WI38 (cell line): ENCODE measurements at regions not wholly inside any gene's neighbourhood (a gene's known extent, or its start where the extent isn't known, plus 50 kb on each side); places are given as distances from the start of the nearest gene placed in this dataset.

Experiments used
- H3K4me3 ChIP-seq: 2 replicates; pipeline ENCODE4 v1.5.1; 2011; ENCODE audit warnings: low read depth, mild to moderate bottlenecking, control low read depth, low read length
- TF ChIP-seq, protein P1 (sequence below): IDR thresholded peaks from 2 replicates; pipeline ENCODE4 v1.5.1; 2012; ENCODE audit warnings: low read depth, mild to moderate bottlenecking, control low read depth, low read length

DNA sequence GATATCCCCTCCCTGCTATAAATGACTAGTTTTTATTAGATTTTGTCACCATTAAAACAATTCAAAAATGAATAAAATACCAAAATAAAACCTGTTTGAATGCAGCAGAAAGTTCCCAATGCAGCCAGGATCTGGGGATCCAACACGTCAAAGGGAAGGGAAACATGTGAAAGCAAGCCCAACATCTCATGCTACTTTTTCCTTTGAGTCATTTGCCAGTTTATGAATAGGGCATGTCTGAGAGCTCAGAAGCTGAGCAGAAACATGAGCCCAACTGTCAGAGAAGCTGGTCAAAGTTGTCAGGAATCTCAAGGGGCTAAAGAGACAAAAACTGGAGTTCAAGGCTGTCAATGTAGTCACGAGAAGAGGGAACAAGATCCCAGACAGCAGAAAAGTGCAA is 526.4 kb downstream of the KLF5 start:
- H3K4me3 ChIP-seq = no peak overlapping the region
- TF ChIP-seq, protein P1, sequence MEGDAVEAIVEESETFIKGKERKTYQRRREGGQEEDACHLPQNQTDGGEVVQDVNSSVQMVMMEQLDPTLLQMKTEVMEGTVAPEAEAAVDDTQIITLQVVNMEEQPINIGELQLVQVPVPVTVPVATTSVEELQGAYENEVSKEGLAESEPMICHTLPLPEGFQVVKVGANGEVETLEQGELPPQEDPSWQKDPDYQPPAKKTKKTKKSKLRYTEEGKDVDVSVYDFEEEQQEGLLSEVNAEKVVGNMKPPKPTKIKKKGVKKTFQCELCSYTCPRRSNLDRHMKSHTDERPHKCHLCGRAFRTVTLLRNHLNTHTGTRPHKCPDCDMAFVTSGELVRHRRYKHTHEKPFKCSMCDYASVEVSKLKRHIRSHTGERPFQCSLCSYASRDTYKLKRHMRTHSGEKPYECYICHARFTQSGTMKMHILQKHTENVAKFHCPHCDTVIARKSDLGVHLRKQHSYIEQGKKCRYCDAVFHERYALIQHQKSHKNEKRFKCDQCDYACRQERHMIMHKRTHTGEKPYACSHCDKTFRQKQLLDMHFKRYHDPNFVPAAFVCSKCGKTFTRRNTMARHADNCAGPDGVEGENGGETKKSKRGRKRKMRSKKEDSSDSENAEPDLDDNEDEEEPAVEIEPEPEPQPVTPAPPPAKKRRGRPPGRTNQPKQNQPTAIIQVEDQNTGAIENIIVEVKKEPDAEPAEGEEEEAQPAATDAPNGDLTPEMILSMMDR = no peak

DNA sequence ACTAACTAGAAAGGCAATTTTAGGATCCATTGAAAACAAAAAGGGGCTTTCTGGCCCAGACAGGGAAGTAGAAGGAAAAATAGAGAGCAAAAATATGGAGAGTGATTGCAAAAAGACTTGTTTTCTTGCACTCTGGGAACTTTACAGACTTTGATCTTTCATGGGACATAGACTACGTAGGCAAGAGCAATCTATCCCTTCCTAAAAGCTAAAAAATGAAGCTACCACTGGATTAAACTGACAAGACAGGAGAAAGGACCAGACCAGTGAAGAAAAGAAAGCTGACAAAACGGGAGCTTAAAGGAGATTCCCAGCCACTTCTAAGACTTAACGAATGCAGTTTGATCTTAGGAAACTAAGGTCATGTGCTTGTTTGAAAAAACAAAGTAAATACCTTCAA is 524.5 kb downstream of the KLF5 start:
- no peak overlapping the region for H3K4me3 ChIP-seq
- TF ChIP-seq, protein P1 = no peak

DNA sequence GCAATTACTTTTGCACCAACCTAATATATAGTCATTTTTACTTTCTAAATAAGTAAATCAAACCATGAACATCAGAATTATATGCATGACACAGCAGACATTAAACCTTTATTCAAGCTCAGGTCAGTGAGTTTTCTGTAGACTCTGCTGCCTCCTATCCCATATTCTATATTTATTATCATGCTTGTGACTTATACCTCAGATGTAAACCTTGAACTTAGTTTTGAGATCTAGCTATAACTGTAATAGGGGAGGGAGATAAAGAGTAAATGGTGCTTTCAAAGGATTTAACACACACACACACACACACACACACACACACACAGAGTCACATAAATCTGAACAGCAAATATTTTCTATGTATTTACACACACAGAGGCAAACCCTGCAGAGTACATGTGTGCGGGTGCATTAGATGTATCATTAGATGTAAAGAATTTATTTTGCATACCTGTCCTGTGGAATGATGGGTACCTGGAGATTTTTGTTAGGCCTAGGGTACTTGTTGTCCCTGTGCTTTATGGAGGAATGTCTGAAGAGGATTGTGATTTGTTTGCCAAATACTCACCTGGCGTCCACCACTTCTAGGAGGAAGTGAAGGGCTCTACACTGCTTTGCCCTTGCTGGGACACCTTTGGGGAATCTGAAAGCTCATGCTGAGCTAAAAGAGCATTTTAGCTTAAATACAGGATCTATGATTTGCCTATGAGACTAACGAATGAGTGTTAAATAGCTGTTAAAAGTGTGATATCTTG is 521.9 kb downstream of the KLF5 start:
- H3K4me3 ChIP-seq = no peak overlapping the region
- TF ChIP-seq, protein P1 = no peak

DNA sequence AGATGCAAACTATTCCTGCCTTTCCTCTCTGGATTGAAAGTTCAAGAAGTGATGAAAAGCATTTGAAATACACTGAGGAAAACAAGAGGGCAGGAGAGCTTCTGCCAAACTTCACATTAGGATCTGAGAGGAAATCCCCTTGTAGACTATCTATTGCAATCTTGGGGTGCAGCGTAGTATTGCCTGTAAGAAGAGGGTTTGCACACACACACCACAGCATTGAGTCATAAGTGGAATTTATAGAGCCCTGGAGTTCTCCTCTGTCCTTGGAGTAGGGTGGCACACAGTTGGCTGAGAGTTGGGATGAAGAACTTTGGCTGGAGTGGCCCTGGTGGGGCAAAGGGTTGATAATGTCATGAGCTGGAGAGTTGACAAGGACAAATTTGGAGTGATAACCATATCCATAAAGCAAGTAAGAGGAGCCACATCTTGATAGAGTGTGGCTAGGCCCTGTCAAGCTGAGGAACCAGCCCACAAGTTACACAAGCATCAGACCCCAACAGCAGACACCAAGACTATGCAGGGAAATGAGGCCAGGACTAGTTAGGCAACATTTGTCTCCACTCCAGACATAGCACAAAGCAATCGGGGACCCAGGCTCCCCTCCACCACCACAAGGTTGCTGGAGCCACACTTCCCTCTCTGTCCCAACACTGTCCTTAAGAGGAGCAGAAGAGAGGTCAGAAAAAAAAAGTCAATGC is 520.9 kb downstream of the KLF5 start:
- TF ChIP-seq, protein P1 = no peak
- no peak overlapping the region for H3K4me3 ChIP-seq

DNA sequence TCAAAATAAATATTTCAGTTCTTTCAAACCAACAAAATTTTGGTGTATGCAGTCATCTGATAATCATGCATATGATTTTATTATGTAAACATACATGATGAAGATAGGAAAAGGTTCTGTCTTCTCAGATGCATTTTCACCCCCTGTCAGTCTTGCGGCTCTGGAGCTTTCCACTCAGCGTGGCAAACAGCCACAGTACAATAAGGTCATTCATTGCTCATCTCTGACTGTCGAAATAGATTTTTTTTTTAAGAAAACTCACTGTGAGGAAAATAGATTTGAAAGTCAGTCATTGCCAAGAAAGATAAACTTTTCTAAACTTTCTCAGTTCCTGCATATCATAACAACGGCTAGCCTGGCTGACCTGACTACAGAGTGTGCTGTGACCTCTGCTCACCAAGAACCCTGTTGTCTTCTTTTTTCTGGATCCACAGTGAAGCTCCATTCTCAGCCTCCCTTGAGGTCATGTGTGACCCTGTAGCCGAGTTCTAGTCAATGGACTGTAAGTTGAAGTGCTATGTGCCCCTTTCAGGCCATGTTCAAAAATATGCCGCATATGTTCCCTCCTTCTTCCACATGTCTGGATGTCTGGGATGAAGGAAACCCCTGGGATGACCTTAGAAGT is 519.6 kb downstream of the KLF5 start:
- no peak overlapping the region for H3K4me3 ChIP-seq
- TF ChIP-seq, protein P1 = no peak

DNA sequence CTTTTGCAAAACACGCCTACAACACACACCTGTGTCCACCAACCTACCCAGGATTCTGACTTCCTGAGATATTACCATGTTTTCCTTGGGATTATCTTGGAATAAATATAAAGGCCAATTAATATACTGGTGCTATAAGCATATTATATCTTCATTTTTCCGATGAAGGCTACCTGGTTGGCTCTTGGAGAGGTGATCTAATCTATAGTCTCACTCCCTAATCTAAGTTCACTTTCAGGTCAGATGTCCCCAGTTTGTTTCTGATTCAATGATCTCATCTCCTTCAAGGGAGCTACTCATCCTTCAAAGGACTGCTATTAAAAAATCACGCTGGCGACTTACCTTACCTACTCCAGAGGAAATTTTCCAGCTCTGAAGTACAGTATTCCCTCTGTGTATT is 517.5 kb downstream of the KLF5 start:
- H3K4me3 ChIP-seq = no peak overlapping the region
- TF ChIP-seq, protein P1 = no peak

DNA sequence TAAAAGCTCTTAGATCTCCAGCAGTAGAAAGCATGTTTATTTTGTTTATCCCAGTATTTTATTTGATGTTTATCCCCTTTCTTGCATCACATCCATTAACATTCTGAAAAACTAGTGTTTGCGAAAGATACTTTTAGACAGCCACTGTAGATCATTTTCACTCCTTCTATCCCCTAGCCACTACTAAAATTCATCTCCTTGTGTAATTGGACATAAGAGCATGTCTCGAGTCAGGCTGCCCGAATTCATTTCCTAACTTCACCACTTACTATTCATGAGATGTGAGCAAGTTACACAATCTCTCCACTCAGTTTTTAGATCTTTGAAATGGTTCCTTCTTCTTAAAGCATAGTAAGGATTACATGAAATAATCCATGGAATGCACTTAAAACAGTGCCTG is 514.0 kb downstream of the KLF5 start:
- TF ChIP-seq, protein P1 = no peak
- H3K4me3 ChIP-seq = no peak overlapping the region
